AG10803 (cell line): ENCODE measurements at regions not wholly inside any gene's neighbourhood (a gene's known extent, or its start where the extent isn't known, plus 50 kb on each side); places are given as distances from the start of the nearest gene placed in this dataset.

Source experiments
- DNase-seq: peaks from one replicate; pipeline ENCODE4 v3.0.0; 2010; ENCODE audit warnings: low read depth
- H3K4me3 ChIP-seq: 2 replicates; pipeline ENCODE4 v1.5.1; 2011; ENCODE audit warnings: mild to moderate bottlenecking, low read length, control low read depth
- TF ChIP-seq, protein P1 (sequence below): conservative IDR thresholded peaks from 2 replicates; pipeline ENCODE4 v1.5.1; 2011; ENCODE audit warnings: mild to moderate bottlenecking, low read length, control low read depth, inconsistent platforms

DNA sequence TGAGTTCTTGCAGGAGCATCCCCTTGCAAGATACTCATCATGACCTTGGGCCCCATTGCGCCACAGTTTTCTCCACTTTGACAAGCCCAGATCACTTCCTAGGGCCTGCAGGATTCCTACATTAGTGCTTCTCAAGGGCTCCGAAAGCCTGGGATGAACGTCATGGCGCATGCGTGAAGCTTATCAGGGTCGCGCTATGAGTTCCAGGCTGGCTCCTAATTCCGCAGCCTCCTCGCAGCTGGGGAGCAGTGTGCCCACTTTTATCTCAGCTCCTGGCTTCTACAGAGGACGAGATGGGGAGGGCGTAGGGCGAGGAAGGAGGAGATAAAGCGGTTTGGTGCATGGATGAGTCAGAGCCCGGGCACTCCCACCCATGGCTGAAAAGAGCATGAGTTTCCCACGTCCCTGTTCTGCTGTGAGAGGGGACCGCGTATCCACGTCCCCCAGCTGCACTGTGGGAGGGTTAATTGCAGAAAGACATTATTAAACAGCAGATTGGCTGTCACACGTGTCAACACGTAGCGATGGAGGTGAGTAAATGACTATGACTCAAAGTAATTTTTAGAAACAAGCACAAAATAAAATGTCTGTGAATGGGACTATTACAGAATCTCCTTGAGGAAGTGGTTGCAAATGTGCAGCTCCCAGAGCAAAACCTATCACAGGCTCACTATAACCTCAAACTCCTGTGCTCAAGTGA, 72.9 kb upstream of the DSP start:
- peak; percentile 59 for DNase-seq

DNA sequence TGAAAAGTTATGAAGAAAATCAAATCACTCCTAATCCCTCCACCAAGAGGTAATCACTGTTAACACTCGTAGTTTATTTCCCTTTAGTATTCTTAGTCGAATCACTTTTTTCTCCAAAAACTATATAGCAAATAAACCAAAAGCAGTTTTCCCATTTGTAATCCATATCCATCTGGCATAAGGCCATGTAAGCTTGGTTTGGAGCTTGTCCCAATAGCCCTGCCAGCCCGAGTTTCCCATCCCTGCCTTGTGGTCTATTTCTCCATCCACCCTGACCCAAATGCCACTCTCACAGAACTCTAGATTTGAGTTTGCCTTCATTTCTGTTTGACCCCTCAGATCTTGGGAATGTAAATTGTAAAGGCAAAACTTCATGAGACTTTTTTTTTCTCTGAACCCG, 71.8 kb upstream of the DSP start:
- H3K4me3 ChIP-seq: no peak overlapping the region
- peak; percentile 64 for DNase-seq
- TF ChIP-seq, protein P1, sequence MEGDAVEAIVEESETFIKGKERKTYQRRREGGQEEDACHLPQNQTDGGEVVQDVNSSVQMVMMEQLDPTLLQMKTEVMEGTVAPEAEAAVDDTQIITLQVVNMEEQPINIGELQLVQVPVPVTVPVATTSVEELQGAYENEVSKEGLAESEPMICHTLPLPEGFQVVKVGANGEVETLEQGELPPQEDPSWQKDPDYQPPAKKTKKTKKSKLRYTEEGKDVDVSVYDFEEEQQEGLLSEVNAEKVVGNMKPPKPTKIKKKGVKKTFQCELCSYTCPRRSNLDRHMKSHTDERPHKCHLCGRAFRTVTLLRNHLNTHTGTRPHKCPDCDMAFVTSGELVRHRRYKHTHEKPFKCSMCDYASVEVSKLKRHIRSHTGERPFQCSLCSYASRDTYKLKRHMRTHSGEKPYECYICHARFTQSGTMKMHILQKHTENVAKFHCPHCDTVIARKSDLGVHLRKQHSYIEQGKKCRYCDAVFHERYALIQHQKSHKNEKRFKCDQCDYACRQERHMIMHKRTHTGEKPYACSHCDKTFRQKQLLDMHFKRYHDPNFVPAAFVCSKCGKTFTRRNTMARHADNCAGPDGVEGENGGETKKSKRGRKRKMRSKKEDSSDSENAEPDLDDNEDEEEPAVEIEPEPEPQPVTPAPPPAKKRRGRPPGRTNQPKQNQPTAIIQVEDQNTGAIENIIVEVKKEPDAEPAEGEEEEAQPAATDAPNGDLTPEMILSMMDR: no peak

More for the DNA sequence above, 72.9 kb upstream of the DSP start:
- TF ChIP-seq, protein P1: no peak
- H3K4me3 ChIP-seq: peak overlapping the region; percentile 52

GRCh38 chr6:7471171-7471570, 70.3 kb upstream of the DSP start:
- TF ChIP-seq, protein P1: no peak
- DNase-seq: no peak
- no peak overlapping the region for H3K4me3 ChIP-seq

DNA sequence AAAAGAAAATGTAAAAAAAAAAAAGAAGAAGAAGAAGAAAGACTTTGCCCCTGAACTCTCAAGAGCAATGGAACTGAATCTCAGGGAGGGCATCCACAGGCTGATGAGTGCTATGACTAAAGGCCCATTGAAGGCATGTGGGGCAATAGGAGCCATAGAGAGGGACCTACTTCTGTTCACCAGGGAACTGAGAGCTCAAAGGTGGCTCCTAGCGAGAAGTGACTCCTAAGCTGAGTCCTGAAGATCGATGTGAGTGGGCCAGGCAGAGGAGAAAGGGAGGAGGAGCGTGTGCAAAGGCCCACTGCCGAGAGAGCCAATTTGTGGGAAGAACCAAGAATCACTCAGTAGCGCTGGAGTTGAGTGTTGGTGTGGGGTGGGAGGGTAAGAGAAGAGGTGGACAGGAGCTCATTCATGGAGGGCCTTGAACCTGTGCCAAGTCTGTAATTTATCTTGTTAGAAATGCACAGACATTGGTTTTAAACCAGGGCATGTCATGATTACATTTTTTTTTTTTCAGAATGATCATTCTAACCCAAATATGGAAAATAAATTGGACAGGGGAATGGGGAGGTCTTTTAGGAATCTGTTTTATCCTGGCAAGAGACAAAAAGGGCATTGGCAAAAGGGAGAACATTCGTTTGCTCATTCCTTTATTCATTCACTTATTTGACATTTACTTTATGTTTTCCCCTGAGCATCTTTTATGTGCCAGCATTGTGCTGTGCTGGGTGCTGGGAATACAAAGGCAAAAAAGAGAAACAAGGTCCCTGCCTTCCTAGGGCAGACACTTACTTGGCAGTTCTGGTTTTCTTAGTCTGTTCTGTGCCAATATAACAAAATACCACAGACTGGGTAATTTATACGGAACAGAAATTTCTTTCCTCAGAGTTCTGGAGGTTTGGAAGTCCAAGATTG, 67.4 kb upstream of the DSP start:
- no peak for DNase-seq
- TF ChIP-seq, protein P1: no peak
- no peak overlapping the region for H3K4me3 ChIP-seq

DNA sequence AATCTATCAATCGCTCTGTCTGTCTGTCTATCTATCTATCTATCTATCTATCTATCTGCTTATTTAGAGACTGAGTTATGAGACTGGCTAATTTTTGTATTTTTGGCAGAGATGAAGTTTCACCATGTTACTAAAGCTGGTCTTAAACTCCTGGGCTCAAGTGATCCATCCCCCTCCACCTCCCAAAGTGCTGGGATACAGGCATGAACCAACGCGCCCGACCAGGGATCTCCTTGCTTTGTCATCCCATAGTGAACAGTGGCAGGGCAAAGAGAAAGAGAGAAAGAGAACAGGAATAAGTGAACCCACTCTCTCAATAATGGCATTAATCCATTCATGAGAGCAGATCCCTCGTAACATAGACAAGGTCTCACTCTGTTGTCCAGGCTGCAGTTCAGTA, 66.4 kb upstream of the DSP start:
- TF ChIP-seq, protein P1: no peak
- H3K4me3 ChIP-seq: no peak overlapping the region
- DNase-seq: no peak

GRCh38 chr6:7479801-7480266, 61.6 kb upstream of the DSP start:
- no peak overlapping the region for H3K4me3 ChIP-seq
- DNase-seq: peak; percentile 77
- TF ChIP-seq, protein P1: no peak
